ENCODE measurements at regions not wholly inside any gene's neighbourhood (a gene's known extent, or its start where the extent isn't known, plus 50 kb on each side); places are given as distances from the start of the nearest gene placed in this dataset.

DNA sequence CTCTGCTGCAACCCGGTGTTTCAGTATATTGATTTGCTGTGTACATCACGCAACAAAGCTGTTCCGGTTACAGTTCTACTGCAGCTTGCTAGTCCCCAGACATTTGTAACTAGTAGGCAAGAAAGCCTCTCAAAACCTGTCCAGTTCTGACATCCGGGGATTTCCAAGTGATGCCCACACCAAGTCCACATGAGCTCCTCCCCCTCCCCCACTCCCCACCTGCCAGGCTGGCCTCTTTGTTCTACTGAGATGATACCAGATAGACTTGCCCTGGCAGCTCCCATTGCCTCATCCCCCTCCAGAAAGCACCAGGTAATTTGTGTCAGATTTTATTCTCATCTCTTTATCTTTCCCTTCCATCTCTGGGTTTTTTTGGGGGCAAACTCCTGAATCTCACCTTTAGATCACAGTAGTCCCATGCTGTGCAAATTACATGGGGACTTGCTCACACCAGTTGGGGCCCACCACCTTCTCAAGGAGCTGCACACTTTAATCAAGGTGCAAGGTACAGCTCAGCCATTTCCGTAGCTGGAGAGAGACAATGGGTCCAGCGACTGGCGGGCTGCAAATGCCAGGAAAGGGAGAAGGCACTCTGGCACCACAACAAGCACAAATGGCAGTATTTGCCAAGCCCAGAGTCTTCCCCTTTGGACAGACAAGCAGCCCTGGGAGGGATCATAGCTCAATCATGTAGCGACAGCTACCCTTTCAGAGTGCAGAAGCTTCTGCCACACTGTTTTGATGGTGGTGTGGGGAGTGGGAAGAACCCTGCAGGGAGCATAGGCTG is 183.1 kb downstream of the CYLD start:
- TF ChIP-seq, protein P1, sequence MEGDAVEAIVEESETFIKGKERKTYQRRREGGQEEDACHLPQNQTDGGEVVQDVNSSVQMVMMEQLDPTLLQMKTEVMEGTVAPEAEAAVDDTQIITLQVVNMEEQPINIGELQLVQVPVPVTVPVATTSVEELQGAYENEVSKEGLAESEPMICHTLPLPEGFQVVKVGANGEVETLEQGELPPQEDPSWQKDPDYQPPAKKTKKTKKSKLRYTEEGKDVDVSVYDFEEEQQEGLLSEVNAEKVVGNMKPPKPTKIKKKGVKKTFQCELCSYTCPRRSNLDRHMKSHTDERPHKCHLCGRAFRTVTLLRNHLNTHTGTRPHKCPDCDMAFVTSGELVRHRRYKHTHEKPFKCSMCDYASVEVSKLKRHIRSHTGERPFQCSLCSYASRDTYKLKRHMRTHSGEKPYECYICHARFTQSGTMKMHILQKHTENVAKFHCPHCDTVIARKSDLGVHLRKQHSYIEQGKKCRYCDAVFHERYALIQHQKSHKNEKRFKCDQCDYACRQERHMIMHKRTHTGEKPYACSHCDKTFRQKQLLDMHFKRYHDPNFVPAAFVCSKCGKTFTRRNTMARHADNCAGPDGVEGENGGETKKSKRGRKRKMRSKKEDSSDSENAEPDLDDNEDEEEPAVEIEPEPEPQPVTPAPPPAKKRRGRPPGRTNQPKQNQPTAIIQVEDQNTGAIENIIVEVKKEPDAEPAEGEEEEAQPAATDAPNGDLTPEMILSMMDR (IDR thresholded peaks at IDR 0.05; ENCODE audit: insufficient read depth, low read length, poor library complexity, severe bottlenecking), result no peak
- no peaks in the 10 kb centered on the region; the same call in 1 of the 2 replicates for H3K27me3 ChIP-seq (replicated peaks; ENCODE audit: control insufficient read depth, insufficient read depth, low read length)
- DNase-seq (ENCODE audit: extremely low read depth, insufficient read length), result no peak
- no peak overlapping the region for H3K4me3 ChIP-seq (replicated peaks; ENCODE audit: low read depth, low read length)
- no peaks in the 10 kb centered on the region for H3K36me3 ChIP-seq (ENCODE audit: control insufficient read depth, insufficient read depth, low read length)

DNA sequence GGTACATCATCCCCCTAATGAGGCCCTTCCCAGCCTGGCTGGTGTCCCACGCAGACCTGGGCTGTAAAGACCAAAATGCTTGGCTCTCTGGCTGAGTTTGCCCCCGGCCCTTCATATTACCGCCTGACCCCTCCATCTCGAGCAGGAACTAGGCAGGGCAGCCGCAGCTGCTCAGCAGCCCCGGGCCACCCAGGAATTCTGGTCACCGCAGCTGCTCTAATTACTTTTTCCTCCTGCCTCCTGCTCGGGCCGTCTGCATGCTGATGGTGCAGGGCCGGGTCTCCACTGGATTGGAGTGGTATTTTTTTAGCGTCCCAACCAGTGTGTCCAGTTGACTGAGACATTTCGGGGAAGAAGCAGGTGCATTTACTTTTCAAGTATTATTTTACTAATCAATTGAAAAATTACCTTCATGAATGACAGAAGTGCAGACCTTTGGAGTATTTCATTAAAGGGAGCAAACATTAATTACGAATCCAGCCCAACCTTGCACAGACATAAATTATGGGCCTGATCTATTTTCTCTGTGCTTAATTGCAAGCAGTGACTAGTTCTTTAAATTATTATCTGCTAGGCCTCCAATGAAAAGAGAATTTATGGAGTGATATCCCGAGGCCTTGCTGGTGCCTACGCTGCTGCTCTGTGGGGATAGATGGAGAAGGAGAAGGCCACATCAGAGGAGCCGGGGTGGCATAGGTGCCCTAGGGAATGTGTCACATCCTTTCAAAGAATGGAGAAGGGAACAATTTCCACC is 176.2 kb downstream of the CYLD start:
- H3K36me3 ChIP-seq (ENCODE audit: control insufficient read depth, insufficient read depth, low read length), result no peaks in the 10 kb centered on the region
- no peaks in the 10 kb centered on the region; the same call in 1 of the 2 replicates for H3K27me3 ChIP-seq (replicated peaks; ENCODE audit: control insufficient read depth, insufficient read depth, low read length)
- no peak overlapping the region for H3K4me3 ChIP-seq (replicated peaks; ENCODE audit: low read depth, low read length)
- TF ChIP-seq, protein P1 (IDR thresholded peaks at IDR 0.05; ENCODE audit: insufficient read depth, low read length, poor library complexity, severe bottlenecking), result no peak
- DNase-seq (ENCODE audit: extremely low read depth, insufficient read length), result no peak

DNA sequence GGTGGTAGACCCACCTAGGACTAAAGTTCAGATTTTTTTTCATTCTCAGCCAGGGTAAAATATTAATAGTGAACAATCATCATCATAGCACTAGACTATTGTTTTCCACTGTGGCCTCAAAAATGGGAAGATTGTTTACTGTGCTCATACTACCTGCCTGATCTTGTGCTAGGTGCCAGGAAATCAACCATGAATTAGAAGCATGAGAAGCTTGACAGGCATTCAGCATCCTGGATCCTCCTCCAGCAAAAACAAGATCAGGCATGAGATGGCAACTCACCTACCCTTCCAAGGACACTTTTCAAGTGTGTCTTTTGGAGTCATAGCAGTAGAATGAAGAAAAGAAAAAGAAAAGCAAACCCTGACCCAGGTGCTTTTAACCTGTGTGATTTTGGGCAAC is 174.2 kb downstream of the CYLD start:
- TF ChIP-seq, protein P1 (IDR thresholded peaks at IDR 0.05; ENCODE audit: insufficient read depth, low read length, poor library complexity, severe bottlenecking), result no peak
- Histone ChIP-seq H3K36me3 (ENCODE audit: control insufficient read depth, insufficient read depth, low read length) (no peaks in the 10 kb centered on the region), H3K27me3 (replicated peaks; ENCODE audit: control insufficient read depth, insufficient read depth, low read length) (no peaks in the 10 kb centered on the region; the same call in 1 of the 2 replicates), H3K4me3 (replicated peaks; ENCODE audit: low read depth, low read length) (no peak overlapping the region)
- no peak for DNase-seq (ENCODE audit: extremely low read depth, insufficient read length)

- no peaks in the 10 kb centered on the region; the same call in 1 of the 2 replicates for H3K27me3 ChIP-seq (replicated peaks; ENCODE audit: control insufficient read depth, insufficient read depth, low read length)
Measured at GRCh38 chr16:50915120-50915519, 173.2 kb downstream of the CYLD start.

DNA sequence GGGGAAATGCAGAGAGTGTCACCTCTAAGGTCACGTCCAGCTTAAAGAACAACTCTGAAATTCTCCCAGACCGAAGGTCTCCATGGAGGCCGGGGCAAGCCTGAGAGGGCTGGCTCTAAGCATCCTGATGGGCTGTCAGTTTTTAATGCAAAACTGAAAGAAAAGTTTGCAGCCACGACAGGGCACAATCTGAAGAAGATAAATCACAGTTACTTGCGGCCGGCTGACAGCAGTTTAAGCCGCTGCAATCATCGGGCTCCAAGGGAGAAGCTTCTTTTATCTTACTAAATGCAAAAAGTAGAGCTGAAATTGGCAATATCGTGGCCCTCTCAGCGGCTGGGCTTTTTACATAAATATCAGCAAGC is 168.8 kb downstream of the CYLD start:
- Histone ChIP-seq H3K4me3 (replicated peaks; ENCODE audit: low read depth, low read length) (no peak overlapping the region), H3K36me3 (ENCODE audit: control insufficient read depth, insufficient read depth, low read length) (no peaks in the 10 kb centered on the region), H3K27me3 (replicated peaks; ENCODE audit: control insufficient read depth, insufficient read depth, low read length) (no peaks in the 10 kb centered on the region; the same call in none of the 2 replicates)
- TF ChIP-seq, protein P1 (IDR thresholded peaks at IDR 0.05; ENCODE audit: insufficient read depth, low read length, poor library complexity, severe bottlenecking), result no peak
- no peak for DNase-seq (ENCODE audit: extremely low read depth, insufficient read length)

More at GRCh38 chr16:50915120-50915519, 173.2 kb downstream of the CYLD start:
- no peak overlapping the region for H3K4me3 ChIP-seq (replicated peaks; ENCODE audit: low read depth, low read length)
- TF ChIP-seq, protein P1 (IDR thresholded peaks at IDR 0.05; ENCODE audit: insufficient read depth, low read length, poor library complexity, severe bottlenecking), result no peak
- no peaks in the 10 kb centered on the region for H3K36me3 ChIP-seq (ENCODE audit: control insufficient read depth, insufficient read depth, low read length)
- no peak for DNase-seq (ENCODE audit: extremely low read depth, insufficient read length)

All from GM06990 (cell line).